SK-N-MC (cell line): ENCODE measurements at regions not wholly inside any gene's neighbourhood (a gene's known extent, or its start where the extent isn't known, plus 50 kb on each side); places are given as distances from the start of the nearest gene placed in this dataset.

ENCODE experiments used
- EZH2 ChIP-seq: fragments of 200-600 bp; sonication (generic); IDR thresholded peaks from one replicate; pipeline ENCODE4 v1.6.1; 2017; ENCODE audit warnings: antibody characterized with exemption
- POLR2AphosphoS5 ChIP-seq: IDR thresholded peaks from 2 replicates; pipeline ENCODE4 v1.6.1; 2012; ENCODE audit warnings: mild to moderate bottlenecking, low read depth, low read length, borderline replicate concordance

GRCh38 chr6:103854059-103854458 lies 1005.7 kb downstream of the HACE1 start:
- no peak for TF ChIP-seq POLR2AphosphoS5
- TF ChIP-seq EZH2: no peak
